GM06990 (cell line): ENCODE measurements at regions not wholly inside any gene's neighbourhood (a gene's known extent, or its start where the extent isn't known, plus 50 kb on each side); places are given as distances from the start of the nearest gene placed in this dataset.

Source experiments
- DNase-seq: peaks from one replicate; pipeline ENCODE4 v3.0.0-alpha.2; 2011; ENCODE audit not compliant: insufficient read length; ENCODE audit errors: extremely low read depth
- H3K27me3 ChIP-seq: replicated peaks from 2 replicates; pipeline ENCODE4 v1.6.0; 2011; ENCODE audit warnings: low read length; ENCODE audit not compliant: control insufficient read depth, insufficient read depth
- H3K36me3 ChIP-seq: 2 replicates; pipeline ENCODE4 v1.5.1; 2011; ENCODE audit warnings: low read length; ENCODE audit not compliant: control insufficient read depth, insufficient read depth
- H3K4me3 ChIP-seq: replicated peaks from 2 replicates; pipeline ENCODE4 v1.5.1; 2011; ENCODE audit warnings: low read depth, mild to moderate bottlenecking, control low read depth, low read length
- CTCF ChIP-seq: IDR thresholded peaks from 2 replicates; pipeline ENCODE4 v1.5.1; 2011; ENCODE audit warnings: low read length, control low read depth, mild to moderate bottlenecking, inconsistent platforms; ENCODE audit not compliant: insufficient read depth, poor library complexity, severe bottlenecking

GRCh38 chr2:94960266-94960665 is 65.2 kb upstream of the MAL start:
- no peak for TF ChIP-seq CTCF
- Histone ChIP-seq H3K36me3 (no peaks in the 10 kb centered on the region), H3K27me3 (no peaks in the 10 kb centered on the region), H3K4me3 (no peak overlapping the region)
- no peak for DNase-seq

- Histone ChIP-seq H3K4me3 (no peak overlapping the region), H3K36me3 (no peaks in the 10 kb centered on the region), H3K27me3 (no peaks in the 10 kb centered on the region)
- no peak for TF ChIP-seq CTCF
- no peak for DNase-seq
Measured at GRCh38 chr2:94960751-94961150, 64.8 kb upstream of the MAL start.

- H3K27me3 ChIP-seq, result no peaks in the 10 kb centered on the region
- no peak for TF ChIP-seq CTCF
- no peaks in the 10 kb centered on the region for H3K36me3 ChIP-seq
- H3K4me3 ChIP-seq, result no peak overlapping the region
- no peak for DNase-seq
Measured at GRCh38 chr2:94964193-94964592, 61.3 kb upstream of the MAL start.

GRCh38 chr2:94966689-94967088 is 58.8 kb upstream of the MAL start:
- Histone ChIP-seq H3K36me3 (no peaks in the 10 kb centered on the region), H3K27me3 (no peaks in the 10 kb centered on the region), H3K4me3 (no peak overlapping the region)
- TF ChIP-seq CTCF, result no peak
- no peak for DNase-seq

- TF ChIP-seq CTCF, result no peak
- Histone ChIP-seq H3K27me3 (no peaks in the 10 kb centered on the region), H3K36me3 (no peaks in the 10 kb centered on the region), H3K4me3 (no peak overlapping the region)
- no peak for DNase-seq
Measured at GRCh38 chr2:94970353-94970752, 55.2 kb upstream of the MAL start.
